ENCODE measurements at regions not wholly inside any gene's neighbourhood (a gene's known extent, or its start where the extent isn't known, plus 50 kb on each side); places are given as distances from the start of the nearest gene placed in this dataset.

- Histone ChIP-seq H3K4me3 (ENCODE audit: low read depth in 1 of 3, low read length in 3 of 3) (no peak overlapping the region), H3K9me3 (ENCODE audit: control insufficient read depth in 4 of 4, low read length in 3 of 4) (no peaks in the 10 kb centered on the region), H3K4me1 (ENCODE audit: control insufficient read depth in 4 of 4, insufficient read depth in 4 of 4, low read length in 3 of 4) (no peaks in the 10 kb centered on the region), H3K9ac (ENCODE audit: low read depth in 1 of 2, low read length in 2 of 2) (no peak overlapping the region), H3K27me3 (ENCODE audit: control insufficient read depth in 4 of 4, insufficient read depth in 4 of 4, low read length in 3 of 4) (no peaks in the 10 kb centered on the region), H3K36me3 (ENCODE audit: control insufficient read depth in 4 of 4, insufficient read depth in 3 of 4, low read depth in 1 of 4, low read length in 3 of 4) (no peaks in the 10 kb centered on the region), H3K27ac (ENCODE audit: low read depth in 1 of 2, low read length in 2 of 2) (no peak overlapping the region)
- TF ChIP-seq CTCF (IDR thresholded peaks at IDR 0.05; ENCODE audit: low read depth, low read length, missing input control): no peak
- TF ChIP-seq FOXA2 (IDR thresholded peaks at IDR 0.05): no peak
- no peak for TF ChIP-seq YY1 (IDR thresholded peaks at IDR 0.05)
- no peak for DNase-seq (ENCODE audit: low spot score)
Measured at GRCh38 chr3:83302091-83302490, 1540.6 kb upstream of the GBE1 start.

- H3K9ac ChIP-seq (ENCODE audit: low read depth in 1 of 2, low read length in 2 of 2): no peak overlapping the region
- no peak for DNase-seq (ENCODE audit: low spot score)
- H3K27ac ChIP-seq (ENCODE audit: low read depth in 1 of 2, low read length in 2 of 2): no peak overlapping the region
- TF ChIP-seq FOXA2 (IDR thresholded peaks at IDR 0.05): no peak
- no peak for TF ChIP-seq CTCF (IDR thresholded peaks at IDR 0.05; ENCODE audit: low read depth, low read length, missing input control)
- H3K9me3 ChIP-seq (ENCODE audit: control insufficient read depth in 4 of 4, low read length in 3 of 4): no peaks in the 10 kb centered on the region
- 53% methylated on average over 3 of the region's 3 CpGs for WGBS
- no peak overlapping the region for H3K4me3 ChIP-seq (ENCODE audit: low read depth in 1 of 3, low read length in 3 of 3)
- H3K4me1 ChIP-seq (ENCODE audit: control insufficient read depth in 4 of 4, insufficient read depth in 4 of 4, low read length in 3 of 4): no peaks in the 10 kb centered on the region
- H3K27me3 ChIP-seq (ENCODE audit: control insufficient read depth in 4 of 4, insufficient read depth in 4 of 4, low read length in 3 of 4): no peaks in the 10 kb centered on the region
- H3K36me3 ChIP-seq (ENCODE audit: control insufficient read depth in 4 of 4, insufficient read depth in 3 of 4, low read depth in 1 of 4, low read length in 3 of 4): no peaks in the 10 kb centered on the region
Measured at GRCh38 chr3:83317605-83318004, 1556.2 kb upstream of the GBE1 start.

- no peak overlapping the region for H3K27ac ChIP-seq (ENCODE audit: low read depth in 1 of 2, low read length in 2 of 2)
- H3K4me1 ChIP-seq (ENCODE audit: control insufficient read depth in 4 of 4, insufficient read depth in 4 of 4, low read length in 3 of 4): no peaks in the 10 kb centered on the region
- DNase-seq (ENCODE audit: low spot score): no peak
- H3K4me3 ChIP-seq (ENCODE audit: low read depth in 1 of 3, low read length in 3 of 3): no peak overlapping the region
- H3K9me3 ChIP-seq (ENCODE audit: control insufficient read depth in 4 of 4, low read length in 3 of 4): no peaks in the 10 kb centered on the region
- TF ChIP-seq HNF4A (conservative IDR thresholded peaks at IDR 0.05) (no peak), YY1 (IDR thresholded peaks at IDR 0.05) (no peak), FOXA2 (IDR thresholded peaks at IDR 0.05) (no peak), JUND (IDR thresholded peaks at IDR 0.05) (no peak), RAD21 (IDR thresholded peaks at IDR 0.05) (no peak), EGR1 (IDR thresholded peaks at IDR 0.05; ENCODE audit: low read depth in 2 of 2) (no peak)
- no peaks in the 10 kb centered on the region for H3K36me3 ChIP-seq (ENCODE audit: control insufficient read depth in 4 of 4, insufficient read depth in 3 of 4, low read depth in 1 of 4, low read length in 3 of 4)
- H3K27me3 ChIP-seq (ENCODE audit: control insufficient read depth in 4 of 4, insufficient read depth in 4 of 4, low read length in 3 of 4): no peaks in the 10 kb centered on the region
- H3K9ac ChIP-seq (ENCODE audit: low read depth in 1 of 2, low read length in 2 of 2): no peak overlapping the region
Measured at GRCh38 chr3:83320726-83321125, 1559.3 kb upstream of the GBE1 start.

- no peak overlapping the region for H3K27ac ChIP-seq (ENCODE audit: low read depth in 1 of 2, low read length in 2 of 2)
- no peaks in the 10 kb centered on the region for H3K9me3 ChIP-seq (ENCODE audit: control insufficient read depth in 4 of 4, low read length in 3 of 4)
- no peak overlapping the region for H3K4me3 ChIP-seq (ENCODE audit: low read depth in 1 of 3, low read length in 3 of 3)
- H3K27me3 ChIP-seq (ENCODE audit: control insufficient read depth in 4 of 4, insufficient read depth in 4 of 4, low read length in 3 of 4): no peaks in the 10 kb centered on the region
- H3K36me3 ChIP-seq (ENCODE audit: control insufficient read depth in 4 of 4, insufficient read depth in 3 of 4, low read depth in 1 of 4, low read length in 3 of 4): no peaks in the 10 kb centered on the region
- no peak for TF ChIP-seq REST (IDR thresholded peaks at IDR 0.05)
- no peaks in the 10 kb centered on the region for H3K4me1 ChIP-seq (ENCODE audit: control insufficient read depth in 4 of 4, insufficient read depth in 4 of 4, low read length in 3 of 4)
- no peak overlapping the region for H3K9ac ChIP-seq (ENCODE audit: low read depth in 1 of 2, low read length in 2 of 2)
- WGBS: 75% methylated on average over 1 of the region's 1 CpG
- no peak for DNase-seq (ENCODE audit: low spot score)
Measured at GRCh38 chr3:83321457-83321856, 1560.0 kb upstream of the GBE1 start.

All from liver (tissue), 8 donors.